Activated CD4-positive, alpha-beta T cell treated with anti-CD3 and anti-CD28 coated beads, Interleukin-2, Interleukin-4, amounts not matched to agents 100 ng/mL and 50 ng/mL, durations not matched to agents 16 hours and 8 hours (primary cell): ENCODE measurements at regions not wholly inside any gene's neighbourhood (a gene's known extent, or its start where the extent isn't known, plus 50 kb on each side); places are given as distances from the start of the nearest gene placed in this dataset.
"Not testable (repeated sequence)": the region's sequence is repeated elsewhere in the genome, so short reads cannot be mapped to it uniquely, and the experiment has no call there.

Experiments used
- DNase-seq: peaks from one replicate; pipeline ENCODE4 v3.0.0-alpha.2; 2020; ENCODE audit warnings: low spot score

- DNase-seq: no peak
These were observed 57.4 kb downstream of the ZNF648 start for GRCh38 chr1:182003953-182004586.

GRCh38 chr1:182003025-182003725, 58.3 kb downstream of the ZNF648 start:
- DNase-seq: no peak

- no peak for DNase-seq
These were observed 58.9 kb downstream of the ZNF648 start for GRCh38 chr1:182002570-182002969.

- DNase-seq: no peak
These were observed 62.7 kb downstream of the ZNF648 start for GRCh38 chr1:181998858-181999257.

GRCh38 chr1:181992072-181992471, 69.4 kb downstream of the ZNF648 start:
- no peak for DNase-seq

GRCh38 chr1:181990728-181991127, 70.8 kb downstream of the ZNF648 start:
- DNase-seq: no peak

- DNase-seq: no peak
These were observed 72.1 kb downstream of the ZNF648 start for GRCh38 chr1:181989261-181989920.

GRCh38 chr1:181987996-181988395, 73.5 kb downstream of the ZNF648 start:
- DNase-seq: no peak

- no peak for DNase-seq
These were observed 74.1 kb downstream of the ZNF648 start for GRCh38 chr1:181987334-181987895.

- no peak for DNase-seq
These were observed 74.6 kb downstream of the ZNF648 start for GRCh38 chr1:181986907-181987305.

GRCh38 chr1:181985936-181986906, 75.3 kb downstream of the ZNF648 start:
- DNase-seq: no peak

GRCh38 chr1:181985281-181985680, 76.2 kb downstream of the ZNF648 start:
- DNase-seq: no peak

GRCh38 chr1:181984006-181984405, 77.5 kb downstream of the ZNF648 start:
- DNase-seq: no peak

- DNase-seq: no peak
These were observed 79.7 kb downstream of the ZNF648 start for GRCh38 chr1:181981821-181982220.

- DNase-seq: no peak
These were observed 89.3 kb downstream of the ZNF648 start for GRCh38 chr1:181972256-181972655.

- no peak for DNase-seq
These were observed 90.1 kb downstream of the ZNF648 start for GRCh38 chr1:181971424-181971823.

GRCh38 chr1:181969902-181970301, 91.6 kb downstream of the ZNF648 start:
- no peak for DNase-seq

- not testable (repeated sequence) for DNase-seq
These were observed 106.8 kb downstream of the ZNF648 start for GRCh38 chr1:181954696-181955095.

- not testable (repeated sequence) for DNase-seq
These were observed 107.3 kb downstream of the ZNF648 start for GRCh38 chr1:181954178-181954577.

- DNase-seq: no peak
These were observed 107.9 kb downstream of the ZNF648 start for GRCh38 chr1:181953596-181953995.

- no peak for DNase-seq
These were observed 110.3 kb downstream of the ZNF648 start for GRCh38 chr1:181951213-181951612.

- no peak for DNase-seq
These were observed 112.0 kb downstream of the ZNF648 start for GRCh38 chr1:181949500-181949899.
